HepG2 (cell line): ENCODE measurements at regions not wholly inside any gene's neighbourhood (a gene's known extent, or its start where the extent isn't known, plus 50 kb on each side); places are given as distances from the start of the nearest gene placed in this dataset.

Source experiments
- ATAC-seq: fragments of 200-7000 bp; cut with Tn5 transposase; 3 replicates; pipeline ENCODE4 v1.9.1; 2020; ENCODE audit warnings: mild to moderate bottlenecking, moderate library complexity
- BruUV-seq: library from RNA; stranded (reverse); fragments of 400-500 nt; replicated peaks from 2 replicates; lab custom pipeline; 2021; lab: Mats Ljungman, UMichigan
- CTCF ChIA-PET: fragments of 300-600 bp; formaldehyde crosslinking; extraction: SDS; loops from one replicate; lab custom pipeline; 2021; ENCODE audit warnings: low total read pairs, inconsistent platforms, low intra/inter-chr PET ratio; lab: Yijun Ruan, JAX
- POLR2A ChIA-PET: fragments of 350-600 bp; sonication (Branson Sonifier 250); formaldehyde crosslinking; loops from one replicate; lab custom pipeline; 2020; ENCODE audit warnings: antibody characterized with exemption, inconsistent platforms; lab: Yijun Ruan, JAX
- DNase-seq: peaks from one replicate; pipeline ENCODE4 v3.0.0-alpha.2; 2015; ENCODE audit warnings: low spot score
- FAIRE-seq: peaks from 3 replicates; lab custom pipeline; 2011; peaks lifted over from hg19 to GRCh38; lab: Jason Lieb, UNC
- H2AFZ ChIP-seq: one replicate; pipeline ENCODE4 v1.6.1; 2011; ENCODE audit warnings: low read length, inconsistent platforms
- H3K27ac ChIP-seq: fragments of 300-600 bp; 3 replicates; pipeline ENCODE4 v1.8.0; 2011; ENCODE audit warnings: mixed run types, mild to moderate bottlenecking, mixed read lengths, low read length, inconsistent platforms; ENCODE audit not compliant: insufficient read depth; ENCODE audit errors: extremely low read length
- H3K27me3 ChIP-seq, 2 experiments: fragments of 200-600 bp in 1 of 2; 2 replicates in 1 of 2; 3 replicates in 1 of 2; pipeline versions ENCODE4 v1.6.0 to v1.8.0; 2011; ENCODE audit warnings: low read length in 2 of 2, mild to moderate bottlenecking in 2 of 2, moderate library complexity in 2 of 2, inconsistent platforms in 1 of 2; ENCODE audit not compliant: insufficient read depth in 2 of 2, control insufficient read depth in 1 of 2
- H3K36me3 ChIP-seq, 2 experiments: fragments of 200-600 bp in 1 of 2; replicated peaks in 1 of 2; 2 replicates in 1 of 2; 3 replicates in 1 of 2; pipeline versions ENCODE4 v1.5.1 to v1.8.0; 2011; ENCODE audit warnings: low read length in 2 of 2, inconsistent platforms in 1 of 2; ENCODE audit not compliant: insufficient read depth in 2 of 2, control insufficient read depth in 1 of 2
- H3K4me1 ChIP-seq: 2 replicates; pipeline ENCODE4 v1.5.1; 2012; ENCODE audit warnings: low read length, inconsistent platforms; ENCODE audit not compliant: insufficient read depth
- H3K4me2 ChIP-seq: 2 replicates; pipeline ENCODE4 v1.6.0; 2011; ENCODE audit warnings: low read depth, low read length, inconsistent platforms
- H3K4me3 ChIP-seq, 3 experiments: fragments of 200-600 bp in 1 of 3; sonication (generic), shearing (Covaris generic) in 1 of 3; replicated peaks in 1 of 3; 2 replicates each; pipeline ENCODE4 v1.5.1; 2011 to 2016; ENCODE audit warnings: low read length in 3 of 3, inconsistent platforms in 2 of 3, low read depth in 2 of 3, mild to moderate bottlenecking in 2 of 3, control low read depth in 1 of 3, mixed read lengths in 1 of 3; ENCODE audit not compliant: insufficient read depth in 1 of 3
- H3K79me2 ChIP-seq: one replicate; pipeline ENCODE4 v1.6.1; 2011; ENCODE audit warnings: low read length, inconsistent platforms; ENCODE audit not compliant: insufficient read depth
- H3K9ac ChIP-seq: 2 replicates; pipeline ENCODE4 v1.6.0; 2011; ENCODE audit warnings: mild to moderate bottlenecking, low read depth, low read length, inconsistent platforms; ENCODE audit not compliant: insufficient read depth
- H3K9me3 ChIP-seq: 2 replicates; pipeline ENCODE4 v1.5.1; 2012; ENCODE audit warnings: mild to moderate bottlenecking, low read length
- H4K20me1 ChIP-seq: 2 replicates; pipeline ENCODE4 v1.6.0; 2011; ENCODE audit warnings: inconsistent platforms, mild to moderate bottlenecking, low read length, moderate library complexity; ENCODE audit not compliant: insufficient read depth
- HCFC1 ChIP-seq: fragments of 150-350 bp; IDR thresholded peaks from 2 replicates; pipeline ENCODE4 v1.6.1; 2014; ENCODE audit warnings: low read depth, low read length
- POLR2AphosphoS2 ChIP-seq: IDR thresholded peaks from 2 replicates; pipeline ENCODE4 v1.6.1; 2011; ENCODE audit warnings: low read depth, low read length, improper control_type of control experiment
- ZNF282 ChIP-seq: fragments of 450-650 bp; IDR thresholded peaks from 2 replicates; pipeline ENCODE4 v1.6.1; 2018; ENCODE audit not compliant: partially characterized antibody
- ZNF296 ChIP-seq: sonication (generic); formaldehyde crosslinking; conservative IDR thresholded peaks from 2 replicates; pipeline ENCODE4 v1.5.0; 2020; ENCODE audit warnings: mild to moderate bottlenecking, missing genetic modification reagents
- ZNF33B ChIP-seq: sonication (generic); formaldehyde crosslinking; IDR thresholded peaks from 2 replicates; pipeline ENCODE4 v1.5.1; 2020; ENCODE audit warnings: mild to moderate bottlenecking, missing genetic modification reagents
- ZNF431 ChIP-seq: sonication (generic); formaldehyde crosslinking; IDR thresholded peaks from 2 replicates; pipeline ENCODE4 v1.9.0; 2022; ENCODE audit warnings: missing genetic modification reagents, low read depth, mild to moderate bottlenecking, borderline replicate concordance
- ZNF556 ChIP-seq: sonication (generic); formaldehyde crosslinking; IDR thresholded peaks from 2 replicates; pipeline ENCODE4 v1.4.0; 2020; ENCODE audit warnings: mild to moderate bottlenecking, missing genetic modification reagents, borderline replicate concordance
- ZNF605 ChIP-seq: sonication (generic); formaldehyde crosslinking; IDR thresholded peaks from 2 replicates; pipeline ENCODE4 v1.8.0; 2022; ENCODE audit warnings: mild to moderate bottlenecking, missing genetic modification reagents
- ZNF737 ChIP-seq: sonication (generic); formaldehyde crosslinking; IDR thresholded peaks from 2 replicates; pipeline ENCODE4 v1.5.0; 2020; ENCODE audit warnings: missing genetic modification reagents, mild to moderate bottlenecking, borderline replicate concordance
- ZNF768 ChIP-seq: sonication (generic); formaldehyde crosslinking; IDR thresholded peaks from 2 replicates; pipeline ENCODE4 v1.4.0; 2020; ENCODE audit warnings: missing genetic modification reagents
- ZNF776 ChIP-seq: sonication (generic); formaldehyde crosslinking; IDR thresholded peaks from 2 replicates; pipeline ENCODE4 v1.4.0; 2020; ENCODE audit warnings: mild to moderate bottlenecking, missing genetic modification reagents
- WGBS: methylation state at CpG from one replicate; pipeline ENCODE4 v1.1.6; 2017; ENCODE audit warnings: low lambda C conversion rate; 5-methylcytosine and 5-hydroxymethylcytosine counted together
- in situ Hi-C: cut with HindIII; loops from 2 replicates; pipeline ENCODE4 v1.10.0; 2017; ENCODE audit warnings: low pct_unique_long_range_greater_than_20kb; ENCODE audit not compliant: extremely low pct_ligation_motif_present
- intact Hi-C: fragments of 100-400 bp; cut with micrococcal nuclease; formaldehyde crosslinking; loops from one replicate; pipeline ENCODE4 v1.10.0; 2022; ENCODE audit not compliant: unreplicated experiment
- TF ChIP-seq, protein P1 (sequence below): sonication (generic); formaldehyde crosslinking; IDR thresholded peaks from 2 replicates; pipeline ENCODE4 v1.4.0; 2020; ENCODE audit warnings: missing genetic modification reagents; ENCODE audit errors: not compliant biosample characterization
- TF ChIP-seq, protein P2 (sequence below): sonication (generic); formaldehyde crosslinking; IDR thresholded peaks from 2 replicates; pipeline ENCODE4 v1.5.1; 2020; ENCODE audit warnings: missing genetic modification reagents, mild to moderate bottlenecking, borderline replicate concordance
- TF ChIP-seq, protein P3 (sequence below): sonication (generic); formaldehyde crosslinking; IDR thresholded peaks from 2 replicates; pipeline ENCODE4 v1.5.0; 2020; ENCODE audit warnings: mild to moderate bottlenecking, missing genetic modification reagents
- TF ChIP-seq, protein P4 (sequence below): sonication (generic); formaldehyde crosslinking; IDR thresholded peaks from 2 replicates; pipeline ENCODE4 v1.8.1; 2023; ENCODE audit warnings: mild to moderate bottlenecking, moderate library complexity, missing genetic modification reagents

DNA sequence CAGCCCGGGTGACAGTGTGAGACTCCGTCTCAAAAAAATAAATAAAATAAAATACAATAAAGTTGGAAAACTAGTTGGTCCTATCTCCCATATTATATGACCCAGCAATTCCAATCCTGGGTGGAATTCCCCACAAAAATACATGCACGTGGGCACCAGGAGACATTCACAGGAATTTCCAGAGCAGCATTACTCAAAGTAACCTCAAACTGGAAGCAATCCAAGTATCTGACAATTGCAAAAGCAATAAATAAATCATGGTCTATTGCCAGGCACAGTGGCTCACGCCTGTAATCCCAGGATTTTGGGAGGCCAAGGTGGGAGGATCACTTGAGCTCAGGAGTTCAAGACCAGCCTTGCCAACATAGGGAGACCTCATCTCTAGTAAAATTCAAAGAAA is 101.2 kb upstream of the MAP4K4 start:
- no TSS peak for BruUV-seq
- ChIA-PET CTCF (no interaction called here), POLR2A (interaction anchor here (1.6 kb wide), 1 partner anchor 18 kb away, joined by 7 read pairs; no protein-coding TSS in a partner anchor)

DNA sequence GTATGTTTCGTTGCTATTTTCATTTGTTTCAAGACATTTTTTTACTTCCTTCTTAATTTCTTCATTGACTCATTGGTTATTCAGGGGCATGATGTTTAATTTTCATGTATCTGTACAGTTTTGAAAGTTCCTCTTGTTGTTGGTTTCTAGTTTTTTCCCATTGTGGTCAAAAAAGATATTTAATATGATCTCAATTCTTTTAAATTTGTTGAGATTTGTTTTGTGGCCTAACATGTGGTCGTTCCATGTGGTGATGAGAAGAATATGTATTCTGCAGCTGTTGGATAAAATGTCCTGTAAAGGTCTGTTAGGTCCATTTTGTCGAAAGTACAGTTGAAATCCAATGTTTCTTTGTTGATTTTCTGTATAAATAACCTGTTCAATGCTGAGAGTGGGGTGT is 110.3 kb upstream of the MAP4K4 start:
- H3K9me3 ChIP-seq = peaks cover 7% of the 10 kb centered on the region
- 34% methylated on average over 3 of the region's 3 CpGs for WGBS
- no peak overlapping the region for H2AFZ ChIP-seq
- FAIRE-seq = no peak
- no peak overlapping the region for H3K4me3 ChIP-seq
- H3K79me2 ChIP-seq = no peaks in the 10 kb centered on the region
- H3K36me3 ChIP-seq = no peaks in the 10 kb centered on the region
- no peaks in the 10 kb centered on the region for H4K20me1 ChIP-seq
- ATAC-seq = no peak
- no TSS peak for BruUV-seq
- TF ChIP-seq, protein P1, sequence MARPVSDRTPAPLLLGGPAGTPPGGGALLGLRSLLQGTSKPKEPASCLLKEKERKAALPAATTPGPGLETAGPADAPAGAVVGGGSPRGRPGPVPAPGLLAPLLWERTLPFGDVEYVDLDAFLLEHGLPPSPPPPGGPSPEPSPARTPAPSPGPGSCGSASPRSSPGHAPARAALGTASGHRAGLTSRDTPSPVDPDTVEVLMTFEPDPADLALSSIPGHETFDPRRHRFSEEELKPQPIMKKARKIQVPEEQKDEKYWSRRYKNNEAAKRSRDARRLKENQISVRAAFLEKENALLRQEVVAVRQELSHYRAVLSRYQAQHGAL = no peak
- TF ChIP-seq, protein P2, sequence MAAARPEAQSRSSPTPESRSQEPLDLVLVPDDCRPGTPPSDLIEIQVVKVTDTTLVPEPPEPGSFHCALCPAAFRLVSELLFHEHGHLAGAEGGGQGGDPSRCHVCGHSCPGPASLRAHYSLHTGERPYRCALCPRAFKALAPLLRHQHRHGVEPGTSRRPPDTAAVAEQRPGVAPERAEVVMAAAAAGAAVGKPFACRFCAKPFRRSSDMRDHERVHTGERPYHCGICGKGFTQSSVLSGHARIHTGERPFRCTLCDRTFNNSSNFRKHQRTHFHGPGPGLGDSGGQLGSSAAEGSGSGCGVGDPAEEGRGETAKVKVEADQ (CRISPR knock-in tag) = no peak
- TF ChIP-seq, protein P3, sequence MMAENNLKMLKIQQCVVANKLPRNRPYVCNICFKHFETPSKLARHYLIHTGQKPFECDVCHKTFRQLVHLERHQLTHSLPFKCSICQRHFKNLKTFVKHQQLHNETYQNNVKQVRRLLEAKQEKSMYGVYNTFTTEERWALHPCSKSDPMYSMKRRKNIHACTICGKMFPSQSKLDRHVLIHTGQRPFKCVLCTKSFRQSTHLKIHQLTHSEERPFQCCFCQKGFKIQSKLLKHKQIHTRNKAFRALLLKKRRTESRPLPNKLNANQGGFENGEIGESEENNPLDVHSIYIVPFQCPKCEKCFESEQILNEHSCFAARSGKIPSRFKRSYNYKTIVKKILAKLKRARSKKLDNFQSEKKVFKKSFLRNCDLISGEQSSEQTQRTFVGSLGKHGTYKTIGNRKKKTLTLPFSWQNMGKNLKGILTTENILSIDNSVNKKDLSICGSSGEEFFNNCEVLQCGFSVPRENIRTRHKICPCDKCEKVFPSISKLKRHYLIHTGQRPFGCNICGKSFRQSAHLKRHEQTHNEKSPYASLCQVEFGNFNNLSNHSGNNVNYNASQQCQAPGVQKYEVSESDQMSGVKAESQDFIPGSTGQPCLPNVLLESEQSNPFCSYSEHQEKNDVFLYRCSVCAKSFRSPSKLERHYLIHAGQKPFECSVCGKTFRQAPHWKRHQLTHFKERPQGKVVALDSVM = no peak
- TF ChIP-seq ZNF296 (CRISPR knock-in tag) (no peak), ZNF33B (CRISPR knock-in tag) (no peak), HCFC1 (no peak), POLR2AphosphoS2 (no peak), ZNF768 (CRISPR knock-in tag) (no peak), ZNF605 (no peak), ZNF776 (no peak), ZNF556 (CRISPR knock-in tag) (no peak), ZNF431 (CRISPR knock-in tag) (no peak)
- TF ChIP-seq, protein P4, sequence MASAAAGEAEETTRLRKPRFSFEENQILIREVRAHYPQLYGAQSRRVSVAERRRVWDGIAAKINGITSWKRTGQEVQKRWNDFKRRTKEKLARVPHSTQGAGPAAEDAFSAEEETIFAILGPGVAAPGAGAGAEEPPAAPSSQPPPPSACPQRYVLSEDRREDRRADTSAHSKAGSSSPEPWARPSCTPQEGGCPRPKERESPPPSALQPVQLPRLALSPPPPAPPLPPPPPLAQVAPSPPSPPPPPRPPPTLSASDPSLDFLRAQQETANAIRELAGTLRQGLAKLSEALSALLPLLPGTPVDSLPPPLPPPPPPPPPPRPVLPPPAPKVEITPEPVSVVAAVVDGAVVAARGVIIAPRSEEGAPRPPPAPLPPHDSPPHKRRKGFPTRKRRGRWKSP (CRISPR knock-in tag) = no peak
- intact Hi-C loops (no loop called here), in situ Hi-C loops (no loop called here)
- ChIA-PET POLR2A (no interaction called here), CTCF (no interaction called here)
- H3K27me3 ChIP-seq = no peaks in the 10 kb centered on the region
- no peak for DNase-seq
- H3K27ac ChIP-seq = no peak overlapping the region
- peaks cover 4% of the 10 kb centered on the region for H3K4me1 ChIP-seq
- no peak overlapping the region for H3K4me2 ChIP-seq
- H3K9ac ChIP-seq = no peak overlapping the region

More for the DNA sequence above, 101.2 kb upstream of the MAP4K4 start:
- Histone ChIP-seq H3K4me3 (no peak overlapping the region), H3K27me3 (no peaks in the 10 kb centered on the region), H3K9me3 (no peaks in the 10 kb centered on the region), H3K79me2 (no peaks in the 10 kb centered on the region), H2AFZ (no peak overlapping the region), H3K27ac (no peak overlapping the region), H3K9ac (no peak overlapping the region), H3K4me2 (no peak overlapping the region), H4K20me1 (no peaks in the 10 kb centered on the region), H3K4me1 (peaks cover 25% of the 10 kb centered on the region), H3K36me3 (no peaks in the 10 kb centered on the region)
- TF ChIP-seq ZNF282 = no peak
- no peak for TF ChIP-seq ZNF737 (CRISPR knock-in tag)
- FAIRE-seq = no peak
- no peak for DNase-seq
- WGBS = 92% methylated on average over 4 of the region's 4 CpGs
- intact Hi-C loops = loop anchor here (2.0 to 10.0 kb wide), 2 partner anchors 30 to 252 kb away; no protein-coding TSS in a partner anchor
- in situ Hi-C loops = no loop called here
- ATAC-seq = no peak
